Thyroid gland (tissue), 4 donors: ENCODE measurements at regions not wholly inside any gene's neighbourhood (a gene's known extent, or its start where the extent isn't known, plus 50 kb on each side); places are given as distances from the start of the nearest gene placed in this dataset.

Experiments
- POLR2A ChIP-seq, 2 donors: fragments of 450-650 bp; IDR thresholded peaks; one replicate each; pipeline ENCODE4 v1.6.1; 2017; ENCODE audit warnings: antibody characterized with exemption in 2 of 2, mild to moderate bottlenecking in 2 of 2, moderate library complexity in 1 of 2
- TF ChIP-seq, protein P1 (sequence below), 6 experiments: fragments of 200-600 bp in 3 of 6; fragments of 450-650 bp in 3 of 6; sonication (generic) in 3 of 6; IDR thresholded peaks; one replicate each; pipeline ENCODE4 v1.5.1; 2016 to 2019; ENCODE audit warnings: antibody characterized with exemption in 6 of 6, mild to moderate bottlenecking in 2 of 6, inconsistent platforms in 1 of 6, moderate library complexity in 1 of 6

GRCh38 chrX:148193759-148194158, 212.6 kb downstream of the FMR1NB start:
- no peak for TF ChIP-seq POLR2A (IDR thresholded peaks at IDR 0.05)
- TF ChIP-seq, protein P1, sequence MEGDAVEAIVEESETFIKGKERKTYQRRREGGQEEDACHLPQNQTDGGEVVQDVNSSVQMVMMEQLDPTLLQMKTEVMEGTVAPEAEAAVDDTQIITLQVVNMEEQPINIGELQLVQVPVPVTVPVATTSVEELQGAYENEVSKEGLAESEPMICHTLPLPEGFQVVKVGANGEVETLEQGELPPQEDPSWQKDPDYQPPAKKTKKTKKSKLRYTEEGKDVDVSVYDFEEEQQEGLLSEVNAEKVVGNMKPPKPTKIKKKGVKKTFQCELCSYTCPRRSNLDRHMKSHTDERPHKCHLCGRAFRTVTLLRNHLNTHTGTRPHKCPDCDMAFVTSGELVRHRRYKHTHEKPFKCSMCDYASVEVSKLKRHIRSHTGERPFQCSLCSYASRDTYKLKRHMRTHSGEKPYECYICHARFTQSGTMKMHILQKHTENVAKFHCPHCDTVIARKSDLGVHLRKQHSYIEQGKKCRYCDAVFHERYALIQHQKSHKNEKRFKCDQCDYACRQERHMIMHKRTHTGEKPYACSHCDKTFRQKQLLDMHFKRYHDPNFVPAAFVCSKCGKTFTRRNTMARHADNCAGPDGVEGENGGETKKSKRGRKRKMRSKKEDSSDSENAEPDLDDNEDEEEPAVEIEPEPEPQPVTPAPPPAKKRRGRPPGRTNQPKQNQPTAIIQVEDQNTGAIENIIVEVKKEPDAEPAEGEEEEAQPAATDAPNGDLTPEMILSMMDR (IDR thresholded peaks at IDR 0.05): no peak
